ENCODE measurements at regions not wholly inside any gene's neighbourhood (a gene's known extent, or its start where the extent isn't known, plus 50 kb on each side); places are given as distances from the start of the nearest gene placed in this dataset.

- Histone ChIP-seq H3K4me3 (ENCODE audit: low read length) (no peak overlapping the region), H3K4me1 (ENCODE audit: control insufficient read depth, insufficient read depth, low read length) (peaks cover 66% of the 10 kb centered on the region), H3K36me3 (ENCODE audit: control insufficient read depth, insufficient read depth, low read length, severe bottlenecking) (no peaks in the 10 kb centered on the region), H3K9ac (ENCODE audit: low read length) (peak overlapping the region; percentile 3), H3K27me3 (replicated peaks; ENCODE audit: control insufficient read depth, insufficient read depth, low read length) (no peaks in the 10 kb centered on the region), H3K9me3 (ENCODE audit: control insufficient read depth, low read length) (no peaks in the 10 kb centered on the region)
- DNase-seq (ENCODE audit: low read depth), result peak; percentile 54
Measured at GRCh38 chr6:139763468-139764210, 389.2 kb upstream of the CITED2 start.

GRCh38 chr6:139762587-139763031 is 388.2 kb upstream of the CITED2 start:
- no peak overlapping the region for H3K4me3 ChIP-seq (ENCODE audit: low read length)
- H3K27me3 ChIP-seq (replicated peaks; ENCODE audit: control insufficient read depth, insufficient read depth, low read length), result no peaks in the 10 kb centered on the region
- H3K9me3 ChIP-seq (ENCODE audit: control insufficient read depth, low read length), result no peaks in the 10 kb centered on the region
- peak; percentile 51 for DNase-seq (ENCODE audit: low read depth)
- H3K9ac ChIP-seq (ENCODE audit: low read length), result peak overlapping the region; percentile 8
- no peaks in the 10 kb centered on the region for H3K36me3 ChIP-seq (ENCODE audit: control insufficient read depth, insufficient read depth, low read length, severe bottlenecking)
- H3K4me1 ChIP-seq (ENCODE audit: control insufficient read depth, insufficient read depth, low read length), result peaks cover 73% of the 10 kb centered on the region

GRCh38 chr6:139760128-139760527 is 385.7 kb upstream of the CITED2 start:
- no peaks in the 10 kb centered on the region for H3K9me3 ChIP-seq (ENCODE audit: control insufficient read depth, low read length)
- no peaks in the 10 kb centered on the region for H3K27me3 ChIP-seq (replicated peaks; ENCODE audit: control insufficient read depth, insufficient read depth, low read length)
- H3K4me3 ChIP-seq (ENCODE audit: low read length), result no peak overlapping the region
- H3K4me1 ChIP-seq (ENCODE audit: control insufficient read depth, insufficient read depth, low read length), result peaks cover 87% of the 10 kb centered on the region
- H3K9ac ChIP-seq (ENCODE audit: low read length), result peak overlapping the region; percentile 86
- no peaks in the 10 kb centered on the region for H3K36me3 ChIP-seq (ENCODE audit: control insufficient read depth, insufficient read depth, low read length, severe bottlenecking)
- no peak for DNase-seq (ENCODE audit: low read depth)

- Histone ChIP-seq H3K27me3 (replicated peaks; ENCODE audit: control insufficient read depth, insufficient read depth, low read length) (no peaks in the 10 kb centered on the region), H3K36me3 (ENCODE audit: control insufficient read depth, insufficient read depth, low read length, severe bottlenecking) (no peaks in the 10 kb centered on the region), H3K4me1 (ENCODE audit: control insufficient read depth, insufficient read depth, low read length) (peaks cover 87% of the 10 kb centered on the region), H3K9me3 (ENCODE audit: control insufficient read depth, low read length) (no peaks in the 10 kb centered on the region), H3K4me3 (ENCODE audit: low read length) (no peak overlapping the region), H3K9ac (ENCODE audit: low read length) (peak overlapping the region; percentile 86)
- no peak for DNase-seq (ENCODE audit: low read depth)
Measured at GRCh38 chr6:139759086-139759485, 384.6 kb upstream of the CITED2 start.

- H3K9ac ChIP-seq (ENCODE audit: low read length), result peak overlapping the region; percentile 86
- H3K4me3 ChIP-seq (ENCODE audit: low read length), result peak overlapping the region; percentile 75
- no peaks in the 10 kb centered on the region for H3K27me3 ChIP-seq (replicated peaks; ENCODE audit: control insufficient read depth, insufficient read depth, low read length)
- no peaks in the 10 kb centered on the region for H3K9me3 ChIP-seq (ENCODE audit: control insufficient read depth, low read length)
- peaks cover 85% of the 10 kb centered on the region for H3K4me1 ChIP-seq (ENCODE audit: control insufficient read depth, insufficient read depth, low read length)
- peak; percentile 69 for DNase-seq (ENCODE audit: low read depth)
- H3K36me3 ChIP-seq (ENCODE audit: control insufficient read depth, insufficient read depth, low read length, severe bottlenecking), result no peaks in the 10 kb centered on the region
Measured at GRCh38 chr6:139758209-139758611, 383.8 kb upstream of the CITED2 start.

GRCh38 chr6:139757784-139758183 is 383.3 kb upstream of the CITED2 start:
- Histone ChIP-seq H3K4me1 (ENCODE audit: control insufficient read depth, insufficient read depth, low read length) (peaks cover 84% of the 10 kb centered on the region), H3K9me3 (ENCODE audit: control insufficient read depth, low read length) (no peaks in the 10 kb centered on the region), H3K4me3 (ENCODE audit: low read length) (peak overlapping the region; percentile 75), H3K27me3 (replicated peaks; ENCODE audit: control insufficient read depth, insufficient read depth, low read length) (no peaks in the 10 kb centered on the region), H3K36me3 (ENCODE audit: control insufficient read depth, insufficient read depth, low read length, severe bottlenecking) (no peaks in the 10 kb centered on the region), H3K9ac (ENCODE audit: low read length) (peak overlapping the region; percentile 86)
- peak; percentile 80 for DNase-seq (ENCODE audit: low read depth)

- H3K27me3 ChIP-seq (replicated peaks; ENCODE audit: control insufficient read depth, insufficient read depth, low read length), result no peaks in the 10 kb centered on the region
- peaks cover 78% of the 10 kb centered on the region for H3K4me1 ChIP-seq (ENCODE audit: control insufficient read depth, insufficient read depth, low read length)
- peak overlapping the region; percentile 4 for H3K9ac ChIP-seq (ENCODE audit: low read length)
- no peaks in the 10 kb centered on the region for H3K36me3 ChIP-seq (ENCODE audit: control insufficient read depth, insufficient read depth, low read length, severe bottlenecking)
- no peak overlapping the region for H3K4me3 ChIP-seq (ENCODE audit: low read length)
- no peak for DNase-seq (ENCODE audit: low read depth)
- H3K9me3 ChIP-seq (ENCODE audit: control insufficient read depth, low read length), result no peaks in the 10 kb centered on the region
Measured at GRCh38 chr6:139756381-139756780, 381.9 kb upstream of the CITED2 start.

GRCh38 chr6:139754898-139755775 is 380.7 kb upstream of the CITED2 start:
- Histone ChIP-seq H3K4me3 (ENCODE audit: low read length) (peak overlapping the region; percentile 58), H3K4me1 (ENCODE audit: control insufficient read depth, insufficient read depth, low read length) (peaks cover 74% of the 10 kb centered on the region)
- peak; percentile 48 for DNase-seq (ENCODE audit: low read depth)

GRCh38 chr6:139753198-139753861 is 378.9 kb upstream of the CITED2 start:
- Histone ChIP-seq H3K36me3 (ENCODE audit: control insufficient read depth, insufficient read depth, low read length, severe bottlenecking) (no peaks in the 10 kb centered on the region), H3K9ac (ENCODE audit: low read length) (peak overlapping the region; percentile 64), H3K27me3 (replicated peaks; ENCODE audit: control insufficient read depth, insufficient read depth, low read length) (no peaks in the 10 kb centered on the region), H3K9me3 (ENCODE audit: control insufficient read depth, low read length) (no peaks in the 10 kb centered on the region), H3K4me1 (ENCODE audit: control insufficient read depth, insufficient read depth, low read length) (peaks cover 63% of the 10 kb centered on the region), H3K4me3 (ENCODE audit: low read length) (no peak overlapping the region)
- DNase-seq (ENCODE audit: low read depth), result peak; percentile 71

More at GRCh38 chr6:139754898-139755775, 380.7 kb upstream of the CITED2 start:
- Histone ChIP-seq H3K9me3 (ENCODE audit: control insufficient read depth, low read length) (no peaks in the 10 kb centered on the region), H3K27me3 (replicated peaks; ENCODE audit: control insufficient read depth, insufficient read depth, low read length) (no peaks in the 10 kb centered on the region), H3K36me3 (ENCODE audit: control insufficient read depth, insufficient read depth, low read length, severe bottlenecking) (no peaks in the 10 kb centered on the region), H3K9ac (ENCODE audit: low read length) (peak overlapping the region; percentile 64)

GRCh38 chr6:139752086-139752485 is 377.6 kb upstream of the CITED2 start:
- Histone ChIP-seq H3K9me3 (ENCODE audit: control insufficient read depth, low read length) (no peaks in the 10 kb centered on the region), H3K27me3 (replicated peaks; ENCODE audit: control insufficient read depth, insufficient read depth, low read length) (no peaks in the 10 kb centered on the region), H3K4me1 (ENCODE audit: control insufficient read depth, insufficient read depth, low read length) (peaks cover 56% of the 10 kb centered on the region), H3K36me3 (ENCODE audit: control insufficient read depth, insufficient read depth, low read length, severe bottlenecking) (no peaks in the 10 kb centered on the region), H3K4me3 (ENCODE audit: low read length) (no peak overlapping the region), H3K9ac (ENCODE audit: low read length) (no peak overlapping the region)
- no peak for DNase-seq (ENCODE audit: low read depth)

- Histone ChIP-seq H3K9me3 (ENCODE audit: control insufficient read depth, low read length) (no peaks in the 10 kb centered on the region), H3K4me3 (ENCODE audit: low read length) (no peak overlapping the region), H3K4me1 (ENCODE audit: control insufficient read depth, insufficient read depth, low read length) (peaks cover 47% of the 10 kb centered on the region), H3K27me3 (replicated peaks; ENCODE audit: control insufficient read depth, insufficient read depth, low read length) (no peaks in the 10 kb centered on the region), H3K9ac (ENCODE audit: low read length) (no peak overlapping the region), H3K36me3 (ENCODE audit: control insufficient read depth, insufficient read depth, low read length, severe bottlenecking) (no peaks in the 10 kb centered on the region)
- DNase-seq (ENCODE audit: low read depth), result peak; percentile 94
Measured at GRCh38 chr6:139751179-139751578, 376.7 kb upstream of the CITED2 start.

Data from adipocyte (in vitro differentiated cells).